SK-N-SH (cell line): ENCODE measurements at regions not wholly inside any gene's neighbourhood (a gene's known extent, or its start where the extent isn't known, plus 50 kb on each side); places are given as distances from the start of the nearest gene placed in this dataset.

ENCODE experiments used
- CTCF ChIA-PET: fragments of 300-600, 350-600 bp; formaldehyde crosslinking; extraction: SDS; loops from one replicate; lab custom pipeline; 2021; lab: Yijun Ruan, JAX
- POLR2A ChIA-PET: fragments of 350-600 bp; sonication (Branson Sonifier 250); formaldehyde crosslinking; extraction: SDS; loops from one replicate; lab custom pipeline; 2020; ENCODE audit warnings: antibody characterized with exemption, inconsistent platforms; lab: Yijun Ruan, JAX
- DNase-seq: peaks from one replicate; pipeline ENCODE4 v3.0.0; 2012
- H2AFZ ChIP-seq: fragments of 200-600 bp; sonication (generic); 2 replicates; pipeline ENCODE4 v1.8.1; 2016; ENCODE audit warnings: antibody characterized with exemption, mild to moderate bottlenecking, low read depth
- H3F3A ChIP-seq: fragments of 200-600 bp; sonication (generic); replicated peaks from 2 replicates; pipeline ENCODE3; 2016; ENCODE audit warnings: antibody characterized with exemption, mild to moderate bottlenecking; ENCODE audit not compliant: insufficient read depth
- H3K27ac ChIP-seq, 2 experiments: fragments of 200-500 bp in 1 of 2; fragments of 200-600 bp in 1 of 2; sonication (Bioruptor generic) in 1 of 2; sonication (generic), shearing (Covaris generic) in 1 of 2; 2 replicates each; pipeline versions ENCODE4 v1.5.1 to v1.6.1; 2014 to 2016; ENCODE audit warnings: low read depth in 2 of 2, inconsistent platforms in 1 of 2, low read length in 1 of 2, mild to moderate bottlenecking in 1 of 2, mixed read lengths in 1 of 2
- H3K27me3 ChIP-seq: fragments of 200-600 bp; sonication (generic), shearing (Covaris generic); 2 replicates; pipeline ENCODE4 v1.6.1; 2016; ENCODE audit warnings: mixed run types; ENCODE audit not compliant: insufficient read depth
- H3K36me3 ChIP-seq, 2 experiments: fragments of 200-500 bp in 1 of 2; fragments of 200-600 bp in 1 of 2; sonication (Bioruptor generic) in 1 of 2; sonication (generic) in 1 of 2; replicated peaks in 1 of 2; 2 replicates each; pipeline versions ENCODE3 to v1.5.1; 2014 to 2016; ENCODE audit warnings: low read length in 1 of 2, mild to moderate bottlenecking in 1 of 2; ENCODE audit not compliant: insufficient read depth in 2 of 2, control insufficient read depth in 1 of 2
- H3K4me1 ChIP-seq, 2 experiments: fragments of 200-500 bp in 1 of 2; fragments of 200-600 bp in 1 of 2; sonication (Bioruptor generic) in 1 of 2; sonication (generic), shearing (Covaris generic) in 1 of 2; 2 replicates each; pipeline versions ENCODE4 v1.5.1 to v1.6.1; 2014 to 2016; ENCODE audit warnings: low read depth in 1 of 2, low read length in 1 of 2, mixed run types in 1 of 2; ENCODE audit not compliant: insufficient read depth in 2 of 2, control insufficient read depth in 1 of 2
- H3K4me2 ChIP-seq: fragments of 200-600 bp; sonication (generic), shearing (Covaris generic); 2 replicates; pipeline ENCODE4 v1.6.1; 2017; ENCODE audit warnings: mixed run types
- H3K4me3 ChIP-seq, 2 experiments: fragments of 200-500 bp in 1 of 2; fragments of 200-600 bp in 1 of 2; sonication (Bioruptor generic) in 1 of 2; sonication (generic), shearing (Covaris generic) in 1 of 2; 2 replicates each; pipeline versions ENCODE4 v1.5.1 to v1.8.1; 2014 to 2016; ENCODE audit warnings: low read depth in 2 of 2, inconsistent platforms in 1 of 2, low read length in 1 of 2, mild to moderate bottlenecking in 1 of 2, mixed read lengths in 1 of 2, moderate library complexity in 1 of 2
- H3K79me2 ChIP-seq: fragments of 200-600 bp; sonication (generic); 2 replicates; pipeline ENCODE4 v1.8.1; 2017; ENCODE audit warnings: mild to moderate bottlenecking; ENCODE audit not compliant: insufficient read depth
- H3K9ac ChIP-seq: fragments of 200-600 bp; sonication (generic); 2 replicates; pipeline ENCODE4 v1.6.1; 2017; ENCODE audit warnings: mixed run types
- H3K9me2 ChIP-seq: fragments of 200-600 bp; sonication (generic); 2 replicates; pipeline ENCODE4 v1.6.1; 2017; ENCODE audit warnings: mixed run types
- H3K9me3 ChIP-seq: fragments of 200-600 bp; sonication (generic); 2 replicates; pipeline ENCODE4 v1.6.1; 2017; ENCODE audit warnings: mixed run types, mild to moderate bottlenecking, moderate library complexity
- H4K20me1 ChIP-seq: fragments of 200-600 bp; sonication (generic); 2 replicates; pipeline ENCODE4 v1.6.1; 2017; ENCODE audit warnings: mild to moderate bottlenecking, mixed run types; ENCODE audit not compliant: insufficient read depth
- FOSL2 ChIP-seq: IDR thresholded peaks from 2 replicates; pipeline ENCODE4 v1.4.0; 2012; ENCODE audit warnings: low read depth, mild to moderate bottlenecking, moderate library complexity, borderline replicate concordance
- GABPA ChIP-seq: IDR thresholded peaks from 2 replicates; pipeline ENCODE4 v1.4.0; 2012; ENCODE audit warnings: low read depth, mild to moderate bottlenecking
- GATA2 ChIP-seq: sonication (generic); formaldehyde crosslinking; IDR thresholded peaks from 2 replicates; pipeline ENCODE4 v1.5.0; 2020; ENCODE audit warnings: mild to moderate bottlenecking, missing genetic modification reagents
- POLR2AphosphoS5 ChIP-seq: IDR thresholded peaks from 2 replicates; pipeline ENCODE4 v1.6.1; 2012; ENCODE audit warnings: low read depth, low read length
- RFX5 ChIP-seq: IDR thresholded peaks from 2 replicates; pipeline ENCODE4 v1.6.1; 2012; ENCODE audit warnings: mild to moderate bottlenecking, improper control_type of control experiment, low read length
- RXRA ChIP-seq: IDR thresholded peaks from 2 replicates; pipeline ENCODE4 v1.4.0; 2012; ENCODE audit warnings: low read depth, mild to moderate bottlenecking, borderline replicate concordance
- SIN3A ChIP-seq: IDR thresholded peaks from 2 replicates; pipeline ENCODE4 v1.6.1; 2012; ENCODE audit warnings: low read depth, mild to moderate bottlenecking, low read length, moderate library complexity, borderline replicate concordance
- SMC3 ChIP-seq: IDR thresholded peaks from 2 replicates; pipeline ENCODE4 v1.6.1; 2012; ENCODE audit warnings: low read depth, low read length, improper control_type of control experiment
- TCF12 ChIP-seq: IDR thresholded peaks from 2 replicates; pipeline ENCODE4 v1.4.0; 2012
- TEAD4 ChIP-seq: IDR thresholded peaks from 2 replicates; pipeline ENCODE4 v1.4.0; 2012; ENCODE audit warnings: mild to moderate bottlenecking, borderline replicate concordance; ENCODE audit not compliant: insufficient read depth
- WGBS: methylation state at CpG from one replicate; pipeline ENCODE4 v1.1.6; 2017; ENCODE audit warnings: low lambda C conversion rate; 5-methylcytosine and 5-hydroxymethylcytosine counted together
- TF ChIP-seq, protein P1 (sequence below): IDR thresholded peaks from 2 replicates; pipeline ENCODE4 v1.4.0; 2012; ENCODE audit warnings: low read depth, borderline replicate concordance
- TF ChIP-seq, protein P2 (sequence below): IDR thresholded peaks from 2 replicates; pipeline ENCODE4 v1.4.0; 2012; ENCODE audit warnings: low read depth
- TF ChIP-seq, protein P3 (sequence below): IDR thresholded peaks from 2 replicates; pipeline ENCODE4 v1.4.0; 2012; ENCODE audit warnings: low read depth, borderline replicate concordance
- TF ChIP-seq, protein P4 (sequence below): IDR thresholded peaks from 2 replicates; pipeline ENCODE4 v1.6.1; 2012; ENCODE audit warnings: mild to moderate bottlenecking, low read depth, low read length, moderate library complexity
- TF ChIP-seq, protein P5 (sequence below): fragments of 150-350 bp; IDR thresholded peaks from 2 replicates; pipeline ENCODE4 v1.6.1; 2016; ENCODE audit warnings: mild to moderate bottlenecking, low read depth, low read length

DNA sequence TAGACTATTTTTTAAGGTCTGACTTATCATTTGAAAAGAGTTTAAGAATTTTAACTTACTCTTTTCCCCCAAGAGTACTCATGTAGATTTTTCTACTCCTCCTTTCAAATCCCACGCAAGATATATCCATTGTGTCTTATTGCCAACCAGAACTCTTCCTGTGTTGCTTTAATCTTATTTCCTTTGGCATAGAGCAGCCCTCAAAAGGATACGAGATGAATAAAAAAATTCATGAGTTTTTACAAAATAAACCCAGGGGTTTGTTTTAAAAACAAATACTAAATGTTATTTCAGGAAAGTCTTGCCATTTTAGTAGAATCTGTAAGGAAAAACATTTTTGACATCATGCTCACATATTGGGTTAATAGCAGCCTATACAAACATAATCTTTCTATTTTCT lies 543.2 kb upstream of the CXADR start:
- WGBS: 35% methylated on average over 2 of the region's 2 CpGs
- ChIA-PET CTCF (no interaction called here), POLR2A (no interaction called here)
- Histone ChIP-seq H3K4me3 (no peak overlapping the region), H3K27me3 (no peaks in the 10 kb centered on the region), H3K27ac (no peak overlapping the region), H3K4me1 (no peaks in the 10 kb centered on the region), H3K9me2 (no peaks in the 10 kb centered on the region), H3K9me3 (no peaks in the 10 kb centered on the region; the same call in 1 of the 2 replicates), H3K9ac (no peak overlapping the region), H3K4me2 (no peak overlapping the region), H3F3A (no peaks in the 10 kb centered on the region), H4K20me1 (no peaks in the 10 kb centered on the region), H3K36me3 (no peaks in the 10 kb centered on the region), H3K79me2 (no peaks in the 10 kb centered on the region), H2AFZ (no peak overlapping the region)
- no peak for DNase-seq
- TF ChIP-seq SMC3: no peak
- TF ChIP-seq, protein P1, sequence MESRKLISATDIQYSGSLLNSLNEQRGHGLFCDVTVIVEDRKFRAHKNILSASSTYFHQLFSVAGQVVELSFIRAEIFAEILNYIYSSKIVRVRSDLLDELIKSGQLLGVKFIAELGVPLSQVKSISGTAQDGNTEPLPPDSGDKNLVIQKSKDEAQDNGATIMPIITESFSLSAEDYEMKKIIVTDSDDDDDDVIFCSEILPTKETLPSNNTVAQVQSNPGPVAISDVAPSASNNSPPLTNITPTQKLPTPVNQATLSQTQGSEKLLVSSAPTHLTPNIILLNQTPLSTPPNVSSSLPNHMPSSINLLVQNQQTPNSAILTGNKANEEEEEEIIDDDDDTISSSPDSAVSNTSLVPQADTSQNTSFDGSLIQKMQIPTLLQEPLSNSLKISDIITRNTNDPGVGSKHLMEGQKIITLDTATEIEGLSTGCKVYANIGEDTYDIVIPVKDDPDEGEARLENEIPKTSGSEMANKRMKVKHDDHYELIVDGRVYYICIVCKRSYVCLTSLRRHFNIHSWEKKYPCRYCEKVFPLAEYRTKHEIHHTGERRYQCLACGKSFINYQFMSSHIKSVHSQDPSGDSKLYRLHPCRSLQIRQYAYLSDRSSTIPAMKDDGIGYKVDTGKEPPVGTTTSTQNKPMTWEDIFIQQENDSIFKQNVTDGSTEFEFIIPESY: no peak
- TF ChIP-seq TEAD4: no peak
- TF ChIP-seq GABPA: no peak
- TF ChIP-seq SIN3A: no peak
- TF ChIP-seq, protein P2, sequence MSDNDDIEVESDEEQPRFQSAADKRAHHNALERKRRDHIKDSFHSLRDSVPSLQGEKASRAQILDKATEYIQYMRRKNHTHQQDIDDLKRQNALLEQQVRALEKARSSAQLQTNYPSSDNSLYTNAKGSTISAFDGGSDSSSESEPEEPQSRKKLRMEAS: no peak
- no peak for TF ChIP-seq RFX5
- TF ChIP-seq, protein P3, sequence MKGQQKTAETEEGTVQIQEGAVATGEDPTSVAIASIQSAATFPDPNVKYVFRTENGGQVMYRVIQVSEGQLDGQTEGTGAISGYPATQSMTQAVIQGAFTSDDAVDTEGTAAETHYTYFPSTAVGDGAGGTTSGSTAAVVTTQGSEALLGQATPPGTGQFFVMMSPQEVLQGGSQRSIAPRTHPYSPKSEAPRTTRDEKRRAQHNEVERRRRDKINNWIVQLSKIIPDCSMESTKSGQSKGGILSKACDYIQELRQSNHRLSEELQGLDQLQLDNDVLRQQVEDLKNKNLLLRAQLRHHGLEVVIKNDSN: no peak
- no peak for TF ChIP-seq GATA2 (CRISPR knock-in tag)
- no peak for TF ChIP-seq POLR2AphosphoS5
- no peak for TF ChIP-seq FOSL2
- TF ChIP-seq, protein P4, sequence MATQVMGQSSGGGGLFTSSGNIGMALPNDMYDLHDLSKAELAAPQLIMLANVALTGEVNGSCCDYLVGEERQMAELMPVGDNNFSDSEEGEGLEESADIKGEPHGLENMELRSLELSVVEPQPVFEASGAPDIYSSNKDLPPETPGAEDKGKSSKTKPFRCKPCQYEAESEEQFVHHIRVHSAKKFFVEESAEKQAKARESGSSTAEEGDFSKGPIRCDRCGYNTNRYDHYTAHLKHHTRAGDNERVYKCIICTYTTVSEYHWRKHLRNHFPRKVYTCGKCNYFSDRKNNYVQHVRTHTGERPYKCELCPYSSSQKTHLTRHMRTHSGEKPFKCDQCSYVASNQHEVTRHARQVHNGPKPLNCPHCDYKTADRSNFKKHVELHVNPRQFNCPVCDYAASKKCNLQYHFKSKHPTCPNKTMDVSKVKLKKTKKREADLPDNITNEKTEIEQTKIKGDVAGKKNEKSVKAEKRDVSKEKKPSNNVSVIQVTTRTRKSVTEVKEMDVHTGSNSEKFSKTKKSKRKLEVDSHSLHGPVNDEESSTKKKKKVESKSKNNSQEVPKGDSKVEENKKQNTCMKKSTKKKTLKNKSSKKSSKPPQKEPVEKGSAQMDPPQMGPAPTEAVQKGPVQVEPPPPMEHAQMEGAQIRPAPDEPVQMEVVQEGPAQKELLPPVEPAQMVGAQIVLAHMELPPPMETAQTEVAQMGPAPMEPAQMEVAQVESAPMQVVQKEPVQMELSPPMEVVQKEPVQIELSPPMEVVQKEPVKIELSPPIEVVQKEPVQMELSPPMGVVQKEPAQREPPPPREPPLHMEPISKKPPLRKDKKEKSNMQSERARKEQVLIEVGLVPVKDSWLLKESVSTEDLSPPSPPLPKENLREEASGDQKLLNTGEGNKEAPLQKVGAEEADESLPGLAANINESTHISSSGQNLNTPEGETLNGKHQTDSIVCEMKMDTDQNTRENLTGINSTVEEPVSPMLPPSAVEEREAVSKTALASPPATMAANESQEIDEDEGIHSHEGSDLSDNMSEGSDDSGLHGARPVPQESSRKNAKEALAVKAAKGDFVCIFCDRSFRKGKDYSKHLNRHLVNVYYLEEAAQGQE: no peak
- TF ChIP-seq RXRA: no peak
- TF ChIP-seq TCF12: no peak
- TF ChIP-seq, protein P5, sequence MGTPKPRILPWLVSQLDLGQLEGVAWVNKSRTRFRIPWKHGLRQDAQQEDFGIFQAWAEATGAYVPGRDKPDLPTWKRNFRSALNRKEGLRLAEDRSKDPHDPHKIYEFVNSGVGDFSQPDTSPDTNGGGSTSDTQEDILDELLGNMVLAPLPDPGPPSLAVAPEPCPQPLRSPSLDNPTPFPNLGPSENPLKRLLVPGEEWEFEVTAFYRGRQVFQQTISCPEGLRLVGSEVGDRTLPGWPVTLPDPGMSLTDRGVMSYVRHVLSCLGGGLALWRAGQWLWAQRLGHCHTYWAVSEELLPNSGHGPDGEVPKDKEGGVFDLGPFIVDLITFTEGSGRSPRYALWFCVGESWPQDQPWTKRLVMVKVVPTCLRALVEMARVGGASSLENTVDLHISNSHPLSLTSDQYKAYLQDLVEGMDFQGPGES: no peak
